ENCODE measurements at regions not wholly inside any gene's neighbourhood (a gene's known extent, or its start where the extent isn't known, plus 50 kb on each side); places are given as distances from the start of the nearest gene placed in this dataset.
"Not testable (repeated sequence)": the region's sequence is repeated elsewhere in the genome, so short reads cannot be mapped to it uniquely, and the experiment has no call there.

GRCh38 chr4:159006202-159006601, 96.7 kb upstream of the RAPGEF2 start:
- peak; percentile 38 for DNase-seq

- no peak for DNase-seq
Observed at GRCh38 chr4:159008671-159009070, 94.2 kb upstream of the RAPGEF2 start.

DNA sequence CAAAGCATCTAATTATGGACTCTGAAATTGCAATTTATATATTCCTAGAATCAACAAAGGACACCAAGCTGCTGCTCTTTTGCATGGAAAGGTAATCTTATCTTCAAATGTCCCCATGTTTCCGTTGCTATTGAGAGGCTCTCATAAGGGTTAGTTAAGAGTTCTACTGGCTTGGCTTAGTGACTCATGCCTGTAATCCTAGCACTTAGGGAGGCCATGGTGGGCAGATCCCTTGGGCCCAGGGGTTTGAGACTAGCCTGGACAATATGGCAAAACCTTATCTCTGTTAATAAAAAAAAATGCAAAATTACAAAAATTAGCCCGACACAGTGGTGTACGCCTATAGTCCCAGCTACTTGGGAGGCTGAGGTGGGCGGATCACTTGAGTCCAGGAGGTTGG, 93.4 kb upstream of the RAPGEF2 start:
- DNase-seq: no peak

DNA sequence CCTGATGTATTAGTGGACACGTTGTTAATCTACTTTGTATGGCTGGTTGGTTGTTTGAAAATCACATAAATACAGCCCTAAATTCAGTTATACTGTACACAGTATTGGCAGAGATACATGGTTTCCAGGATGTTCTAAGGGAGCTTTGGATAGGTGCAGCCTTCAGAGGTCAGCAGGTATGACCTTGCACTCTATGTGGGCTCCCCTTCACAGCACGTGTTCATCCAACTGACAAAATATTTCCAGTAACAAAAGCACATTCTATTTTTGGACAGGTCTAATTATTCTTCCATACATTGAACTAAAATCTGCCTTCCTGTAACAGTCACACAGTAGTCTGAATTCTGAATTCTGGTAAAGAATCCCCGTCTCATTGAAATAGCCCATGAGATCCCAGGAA, 92.8 kb upstream of the RAPGEF2 start:
- DNase-seq: no peak

- DNase-seq: peak; percentile 19
Observed at GRCh38 chr4:159010563-159011260, 92.2 kb upstream of the RAPGEF2 start.

DNA sequence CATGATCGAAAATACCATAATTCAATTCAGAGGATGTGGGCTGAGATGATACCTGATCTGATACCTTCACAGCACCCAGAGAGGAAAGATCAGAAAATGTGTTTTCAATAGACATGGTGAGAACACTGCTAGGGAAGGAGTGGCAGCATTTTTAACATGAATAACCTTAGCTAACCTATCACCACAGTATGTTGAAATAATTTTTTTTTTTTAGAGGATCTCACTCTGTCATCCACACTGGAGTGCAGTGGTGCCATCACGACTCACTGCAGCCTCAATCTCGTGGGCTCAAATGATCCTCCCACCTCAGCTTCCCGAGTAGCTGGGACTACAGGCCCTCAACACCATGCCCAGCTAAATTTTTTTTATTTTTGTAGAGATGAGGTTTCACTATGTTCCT, 90.5 kb upstream of the RAPGEF2 start:
- peak; percentile 66 for DNase-seq

- no peak for DNase-seq
Observed at GRCh38 chr4:159013692-159014091, 89.2 kb upstream of the RAPGEF2 start.

GRCh38 chr4:159014859-159015258, 88.0 kb upstream of the RAPGEF2 start:
- DNase-seq: no peak

DNA sequence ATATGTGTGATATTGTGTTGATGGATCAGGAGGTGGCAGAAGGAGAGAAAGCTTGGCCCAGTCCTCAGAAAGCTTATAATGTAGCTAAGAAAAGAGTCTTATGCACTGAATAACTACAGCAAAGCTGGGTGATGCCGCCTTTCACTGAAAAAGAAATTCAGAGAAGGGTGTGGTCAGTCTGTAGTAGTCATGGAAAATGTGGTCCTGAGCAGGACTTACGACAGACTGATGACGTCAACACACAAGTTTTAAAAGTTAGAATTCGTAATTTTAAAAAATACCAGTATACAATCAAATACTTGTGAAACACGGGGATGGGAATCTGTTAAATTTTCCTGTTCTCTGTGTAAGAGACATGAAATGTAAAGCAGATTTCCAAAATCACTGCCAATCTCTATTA, 87.0 kb upstream of the RAPGEF2 start:
- no peak for DNase-seq

GRCh38 chr4:159016593-159017024, 86.3 kb upstream of the RAPGEF2 start:
- no peak for DNase-seq

DNA sequence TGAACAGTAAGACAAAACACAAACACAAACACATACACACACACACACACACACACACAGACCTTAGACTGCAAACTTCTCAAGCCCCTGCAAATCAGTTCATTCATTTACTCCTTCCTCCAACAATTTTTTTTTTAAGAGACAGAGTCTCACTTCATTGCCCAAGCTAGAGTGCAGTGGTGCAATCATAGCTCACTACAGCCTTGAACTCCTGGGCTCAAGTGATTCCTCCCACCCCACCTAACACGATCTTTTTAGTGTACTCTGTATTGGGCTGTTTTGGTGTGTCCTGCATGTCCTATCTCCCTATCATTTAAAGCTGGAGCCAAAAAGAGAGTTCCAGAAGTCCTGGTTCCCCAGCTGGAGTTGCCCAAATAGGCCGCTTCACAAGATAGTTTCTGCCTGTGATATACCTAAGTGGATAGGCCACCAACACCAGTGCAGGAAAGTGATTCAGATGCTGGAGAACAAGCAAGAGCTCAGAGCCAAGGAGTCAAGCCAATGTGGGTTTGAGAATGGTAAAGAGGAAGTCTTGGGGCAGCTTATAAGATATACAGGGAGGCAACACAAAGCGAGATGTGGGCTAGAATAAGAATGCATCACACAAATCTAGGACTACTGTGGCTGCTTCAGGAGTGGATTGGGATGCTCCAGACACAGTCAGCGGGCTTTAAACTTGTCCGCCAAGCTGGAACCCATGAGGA, 85.4 kb upstream of the RAPGEF2 start:
- no peak for DNase-seq

DNA sequence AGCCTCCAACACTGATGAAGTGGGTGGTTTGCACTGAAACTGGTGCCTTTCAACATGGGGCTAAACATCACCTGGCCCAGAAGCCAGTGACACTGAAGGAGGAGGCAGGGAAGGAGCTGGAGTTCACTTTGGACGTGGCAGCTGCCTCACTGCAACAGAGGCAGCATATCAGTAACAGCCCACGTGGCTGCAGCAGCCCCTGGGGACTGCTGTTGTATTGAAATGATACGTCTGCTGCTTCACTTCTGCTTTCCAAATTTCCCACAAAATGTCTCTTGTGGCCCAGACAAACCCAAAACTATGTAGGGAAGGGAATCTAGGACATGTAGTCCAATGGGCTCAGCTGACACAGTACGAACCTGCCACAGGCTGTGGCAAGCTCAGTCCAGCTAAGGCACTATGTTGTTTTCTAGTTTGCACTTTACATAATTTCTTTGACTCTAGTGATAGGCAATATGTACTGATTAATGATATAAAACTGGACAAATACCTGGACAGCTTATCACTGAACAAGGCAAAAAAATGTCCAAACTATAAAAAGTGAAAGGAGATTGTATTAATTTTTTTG, 84.7 kb upstream of the RAPGEF2 start:
- no peak for DNase-seq

DNA sequence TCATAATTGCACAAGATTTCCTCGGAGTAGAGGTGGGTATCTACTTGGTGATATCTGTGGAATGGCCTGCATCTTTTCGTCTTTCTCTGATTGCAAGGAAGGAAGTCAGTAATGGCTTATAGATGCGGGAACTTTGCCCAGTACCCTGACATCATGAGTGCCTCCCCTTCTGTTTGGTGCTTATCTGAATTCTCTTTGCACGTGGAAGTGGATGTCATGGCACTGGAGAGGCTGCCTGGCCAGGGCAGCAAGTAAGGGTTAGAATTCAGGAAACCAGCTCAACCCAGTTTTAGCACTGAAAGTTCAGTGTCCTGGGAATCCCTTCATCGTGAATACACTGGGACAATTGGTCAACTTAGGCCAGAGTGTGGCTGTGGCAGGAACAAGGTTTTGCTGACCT, 83.5 kb upstream of the RAPGEF2 start:
- DNase-seq: no peak

DNA sequence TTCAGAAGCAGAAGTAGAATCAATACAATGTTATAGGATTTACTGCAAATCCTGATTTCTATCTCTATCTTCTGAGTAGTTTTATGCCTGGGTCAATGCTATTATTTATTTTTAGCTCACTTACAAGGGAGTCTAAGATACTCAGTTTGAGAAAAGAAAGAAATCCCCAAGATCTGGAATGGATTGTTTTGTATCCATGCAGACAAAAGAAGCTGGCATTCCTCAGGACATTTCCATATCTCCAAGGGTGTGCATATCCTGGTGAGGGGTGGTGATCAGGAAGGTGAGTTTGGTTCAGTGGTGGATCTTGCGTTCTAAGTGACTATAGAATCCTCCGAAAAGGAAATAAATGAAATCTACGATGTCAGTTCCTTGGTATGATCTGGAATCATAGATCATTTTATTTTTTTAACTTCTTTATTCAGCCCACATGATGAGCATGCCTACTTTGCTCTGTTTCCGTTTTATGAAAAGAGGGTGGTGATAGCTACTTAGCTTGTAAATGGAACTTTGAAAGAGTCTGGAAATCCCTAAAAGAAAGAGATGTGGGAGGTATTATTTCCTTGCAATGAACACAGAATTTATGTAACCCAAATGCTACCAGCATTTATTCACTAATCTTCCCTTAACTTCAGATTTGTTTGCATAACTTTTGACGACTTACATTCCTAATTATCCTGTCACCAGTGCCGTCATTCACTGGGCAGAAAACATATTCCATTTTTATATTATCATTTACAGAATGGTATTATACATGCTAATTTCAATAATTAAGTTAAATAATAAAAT, 81.1 kb upstream of the RAPGEF2 start:
- DNase-seq: no peak

DNA sequence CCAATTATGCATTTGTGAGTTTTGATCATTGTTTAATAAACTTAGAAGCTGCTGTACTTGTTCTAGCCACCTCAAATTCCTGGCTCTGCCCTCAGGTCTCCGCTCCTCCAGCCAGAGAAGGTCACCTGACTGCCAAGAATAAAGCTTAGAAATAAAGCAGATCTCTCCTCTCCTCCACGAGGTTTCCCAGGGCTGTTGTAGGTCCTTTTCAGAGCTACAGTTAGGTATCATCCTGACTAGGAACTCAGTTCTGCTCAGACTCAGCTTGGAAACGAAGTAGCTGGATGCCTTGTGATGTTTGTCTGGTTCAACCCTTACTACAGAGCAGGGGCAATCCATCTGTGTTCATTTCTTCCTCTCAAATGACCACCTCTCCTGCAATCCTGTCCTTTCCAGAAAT, 79.1 kb upstream of the RAPGEF2 start:
- DNase-seq: no peak

DNA sequence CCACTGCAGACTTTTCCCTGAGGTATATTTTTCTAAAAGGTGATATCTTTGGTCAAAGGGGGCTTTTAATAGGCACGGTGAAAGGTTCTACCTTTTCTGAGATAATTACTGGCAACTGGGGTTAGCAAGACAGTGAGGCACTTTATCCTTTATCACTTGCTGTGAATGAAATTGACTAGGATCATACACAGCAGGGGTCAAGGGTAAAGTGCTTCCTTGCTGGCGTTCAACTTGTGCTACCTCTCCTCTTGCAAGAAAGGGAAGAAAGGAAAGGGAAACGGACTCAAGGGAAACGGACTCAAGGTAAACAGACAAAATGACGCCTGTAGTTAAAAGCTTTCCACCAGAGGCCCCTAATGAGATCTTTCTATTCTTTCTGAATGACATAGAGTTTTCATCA, 78.6 kb upstream of the RAPGEF2 start:
- DNase-seq: no peak

DNA sequence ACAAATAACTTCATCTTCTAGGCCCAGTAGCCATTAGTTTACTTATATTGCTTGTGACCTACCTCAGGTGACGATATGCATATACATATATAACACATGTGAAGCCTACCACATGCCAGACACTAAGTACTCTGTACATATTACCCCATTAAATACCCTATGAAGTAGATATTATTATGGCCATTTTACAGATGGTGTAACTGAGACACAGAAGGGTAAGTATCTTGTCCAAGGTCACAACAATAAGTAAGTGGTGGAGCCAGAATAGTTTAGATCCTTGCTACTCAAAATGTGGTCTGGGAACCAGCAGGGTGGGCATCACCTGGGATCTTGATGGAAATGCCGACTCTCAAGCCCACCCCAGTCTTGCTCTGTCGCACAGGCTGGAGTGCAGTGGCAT, 78.1 kb upstream of the RAPGEF2 start:
- DNase-seq: no peak

DNA sequence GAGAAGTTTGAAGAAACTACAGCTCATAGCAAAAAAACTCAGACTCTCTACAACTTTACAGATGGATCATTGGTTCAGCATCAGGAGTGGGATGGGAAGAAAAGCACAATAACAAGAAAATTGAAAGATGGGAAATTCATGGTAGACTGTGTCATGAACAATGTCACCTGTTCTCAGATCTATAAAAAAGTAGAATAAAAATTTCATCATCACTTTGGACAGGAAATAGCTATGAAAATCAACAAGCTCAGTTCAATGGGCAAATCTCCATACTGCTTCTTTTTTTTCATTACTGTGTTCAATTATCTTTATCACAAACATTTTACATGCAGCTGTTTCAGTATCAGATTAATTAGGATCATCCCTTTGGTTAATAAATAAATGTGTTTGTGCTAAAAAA, 76.5 kb upstream of the RAPGEF2 start:
- no peak for DNase-seq

DNA sequence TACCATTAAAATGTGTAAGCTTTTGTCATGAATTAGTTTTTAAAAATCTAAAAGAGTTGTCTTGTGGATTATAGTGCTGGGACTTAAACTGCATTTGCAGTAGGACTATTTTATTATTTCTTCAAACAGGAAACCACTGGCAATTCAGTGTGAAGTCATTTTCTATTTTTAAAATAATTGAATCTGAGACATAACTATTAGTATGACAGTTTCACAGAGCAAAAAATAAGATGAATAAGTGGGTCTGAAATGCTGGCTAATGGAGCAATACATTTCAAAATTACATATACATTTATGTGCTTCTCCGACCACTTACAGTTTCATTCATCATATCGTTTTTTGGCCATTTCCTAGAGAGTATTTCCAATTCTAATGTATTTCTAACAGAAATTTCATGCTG, 75.3 kb upstream of the RAPGEF2 start:
- DNase-seq: peak; percentile 11

DNA sequence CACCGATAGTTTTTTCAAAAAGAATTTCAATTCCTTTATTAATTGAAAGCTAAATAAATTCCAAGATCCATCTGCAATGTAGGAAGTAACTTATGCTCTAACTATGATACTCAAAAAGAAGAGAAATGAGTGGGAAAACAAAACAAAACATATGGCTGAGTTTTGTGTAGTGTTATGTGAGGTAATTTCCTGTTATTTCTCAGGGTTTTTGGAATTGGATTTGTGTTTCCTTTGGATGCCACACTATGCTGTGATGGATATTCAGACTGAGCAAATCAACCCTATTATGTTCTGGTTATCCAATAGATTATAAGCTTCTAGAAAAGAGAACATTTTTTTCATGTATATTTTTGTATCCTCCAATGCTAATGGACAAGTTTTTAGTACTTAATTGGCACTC, 73.4 kb upstream of the RAPGEF2 start:
- DNase-seq: no peak

DNA sequence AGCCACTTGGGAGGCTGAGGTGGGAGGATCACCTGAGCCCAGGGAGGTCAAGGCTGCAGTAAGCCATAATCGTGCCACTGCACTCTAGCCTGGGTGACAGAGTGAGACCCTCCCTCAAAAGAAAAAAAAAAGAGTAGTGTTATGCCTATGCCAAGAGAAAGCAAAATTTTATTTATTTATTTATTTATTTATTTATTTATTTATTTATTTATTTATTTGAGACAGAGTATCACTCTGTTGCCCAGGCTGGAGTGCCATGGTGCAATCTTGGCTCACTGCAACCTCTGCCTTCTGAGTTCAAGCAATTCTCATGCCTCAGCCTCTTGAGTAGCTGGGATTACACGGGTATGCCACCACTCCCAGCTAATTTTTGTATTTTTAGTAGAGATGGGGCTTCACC, 72.6 kb upstream of the RAPGEF2 start:
- DNase-seq: not testable (repeated sequence)

GRCh38 chr4:159035570-159035969, 67.3 kb upstream of the RAPGEF2 start:
- DNase-seq: no peak

- DNase-seq: no peak
Observed at GRCh38 chr4:159038536-159038935, 64.3 kb upstream of the RAPGEF2 start.
